Stimulated activated CD8-positive, alpha-beta memory T cell treated with anti-CD3 and anti-CD28 coated beads, Interleukin-7, amount 100 ng/mL, for 48 hours (primary cell): ENCODE measurements at regions not wholly inside any gene's neighbourhood (a gene's known extent, or its start where the extent isn't known, plus 50 kb on each side); places are given as distances from the start of the nearest gene placed in this dataset.
"Not testable (repeated sequence)": the region's sequence is repeated elsewhere in the genome, so short reads cannot be mapped to it uniquely, and the experiment has no call there.

Experiments
- DNase-seq, 2 donors: peaks; one replicate each; pipeline ENCODE4 v3.0.0-alpha.2; 2020; ENCODE audit warnings: low read depth in 1 of 2; ENCODE audit errors: extremely low read depth in 1 of 2

- no peak for DNase-seq
Observed at GRCh38 chr22:22169923-22170322, 74.7 kb upstream of the VPREB1 start.

DNA sequence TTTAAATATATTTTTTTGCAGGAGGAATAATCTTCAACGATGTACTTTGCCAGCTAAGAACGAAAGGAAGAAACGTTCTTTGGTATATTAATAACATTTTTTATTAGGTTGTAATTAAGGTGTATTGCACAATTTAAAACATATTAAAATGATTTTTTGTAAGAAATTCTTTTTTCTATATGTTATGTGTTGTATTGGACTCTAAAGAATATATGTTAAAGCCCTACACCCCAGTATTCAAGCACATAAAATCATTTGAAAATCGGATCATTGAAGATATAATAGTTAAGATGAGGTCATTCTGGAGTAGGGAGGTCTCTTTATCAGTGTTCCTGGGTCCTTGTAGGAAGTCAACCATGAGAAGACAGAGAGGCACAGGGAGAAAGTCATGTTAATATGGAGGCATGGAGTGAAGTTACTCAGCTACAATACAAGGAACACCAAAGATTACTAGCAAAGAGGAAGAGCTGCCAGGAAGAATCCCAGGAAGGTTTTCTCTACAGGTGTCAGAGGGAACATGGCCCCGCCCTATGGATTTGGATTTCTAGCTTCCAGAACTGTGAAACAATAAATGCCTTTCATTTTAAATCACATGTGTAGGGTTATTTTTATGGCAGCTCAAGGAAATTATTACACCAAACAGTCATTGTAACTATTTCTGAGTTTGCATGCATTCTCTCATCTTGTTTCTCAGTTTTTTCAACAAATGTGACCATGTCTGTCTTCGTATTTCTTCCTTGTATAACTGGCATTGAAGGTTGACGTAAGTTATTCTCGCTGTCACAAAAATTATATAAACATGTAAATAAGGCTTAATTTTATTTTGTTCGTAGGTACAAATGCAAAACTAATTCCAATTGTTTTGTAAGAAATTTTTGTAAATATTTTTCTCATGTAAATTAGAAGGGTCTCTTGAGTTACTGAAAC is 75.4 kb upstream of the VPREB1 start:
- DNase-seq, result no peak

GRCh38 chr22:22168190-22168940 is 76.2 kb upstream of the VPREB1 start:
- DNase-seq, result no peak

DNA sequence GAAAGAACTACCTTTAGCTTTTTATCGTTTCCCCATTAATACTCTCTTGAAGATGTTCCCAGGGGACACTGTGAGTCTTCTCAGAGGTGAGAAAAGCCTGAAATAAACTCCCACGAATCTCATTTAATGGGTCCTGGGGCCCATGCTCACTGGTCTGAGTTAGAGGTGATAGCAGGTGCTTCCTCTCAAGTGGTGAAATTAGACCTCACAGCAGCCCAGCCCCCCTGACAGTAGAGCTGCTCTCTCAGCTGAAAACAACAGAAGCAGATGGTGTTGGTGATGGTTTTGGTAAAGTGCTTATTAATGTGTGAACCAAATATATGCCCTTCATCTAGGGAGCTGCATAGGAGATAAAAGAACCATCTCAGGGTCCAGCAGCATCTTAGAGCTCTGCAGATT is 76.8 kb upstream of the VPREB1 start:
- no peak for DNase-seq

DNA sequence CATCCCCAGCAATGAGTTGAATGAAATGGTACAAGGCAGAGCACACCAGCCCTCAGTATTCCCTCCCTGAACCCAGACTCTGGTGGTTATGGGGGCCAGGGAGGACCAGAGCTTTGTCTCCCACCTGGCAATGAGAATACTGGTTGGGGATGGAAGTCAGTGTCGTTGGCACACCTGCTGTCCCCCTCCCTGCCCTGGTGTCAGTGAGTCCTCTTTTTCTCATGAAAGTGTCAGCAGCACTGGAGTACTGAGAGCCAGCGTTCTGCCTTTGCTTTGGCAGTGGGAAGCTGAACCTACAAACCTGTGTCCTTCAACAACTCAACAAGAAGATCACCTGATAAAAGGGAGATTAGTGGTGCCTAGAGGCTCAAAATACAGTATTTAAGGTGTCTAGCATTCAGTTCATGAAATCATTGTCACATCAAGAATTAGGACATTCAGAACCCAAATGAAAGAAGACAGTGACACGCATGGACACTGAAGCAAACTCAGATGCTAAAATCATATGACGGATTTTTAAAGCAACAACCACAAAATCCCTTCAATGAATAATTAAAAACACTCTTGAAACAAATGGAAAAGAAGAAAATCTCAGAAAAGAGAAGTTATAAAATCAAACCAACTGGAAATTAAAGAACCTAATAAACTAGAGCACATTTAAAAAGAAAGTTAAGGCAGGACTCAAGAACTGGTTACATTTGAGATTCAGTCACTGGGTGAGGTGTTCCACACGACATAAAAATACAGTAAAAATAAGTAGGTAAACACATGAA is 77.5 kb upstream of the VPREB1 start:
- no peak for DNase-seq

GRCh38 chr22:22165936-22166710 is 78.5 kb upstream of the VPREB1 start:
- DNase-seq, result no peak

DNA sequence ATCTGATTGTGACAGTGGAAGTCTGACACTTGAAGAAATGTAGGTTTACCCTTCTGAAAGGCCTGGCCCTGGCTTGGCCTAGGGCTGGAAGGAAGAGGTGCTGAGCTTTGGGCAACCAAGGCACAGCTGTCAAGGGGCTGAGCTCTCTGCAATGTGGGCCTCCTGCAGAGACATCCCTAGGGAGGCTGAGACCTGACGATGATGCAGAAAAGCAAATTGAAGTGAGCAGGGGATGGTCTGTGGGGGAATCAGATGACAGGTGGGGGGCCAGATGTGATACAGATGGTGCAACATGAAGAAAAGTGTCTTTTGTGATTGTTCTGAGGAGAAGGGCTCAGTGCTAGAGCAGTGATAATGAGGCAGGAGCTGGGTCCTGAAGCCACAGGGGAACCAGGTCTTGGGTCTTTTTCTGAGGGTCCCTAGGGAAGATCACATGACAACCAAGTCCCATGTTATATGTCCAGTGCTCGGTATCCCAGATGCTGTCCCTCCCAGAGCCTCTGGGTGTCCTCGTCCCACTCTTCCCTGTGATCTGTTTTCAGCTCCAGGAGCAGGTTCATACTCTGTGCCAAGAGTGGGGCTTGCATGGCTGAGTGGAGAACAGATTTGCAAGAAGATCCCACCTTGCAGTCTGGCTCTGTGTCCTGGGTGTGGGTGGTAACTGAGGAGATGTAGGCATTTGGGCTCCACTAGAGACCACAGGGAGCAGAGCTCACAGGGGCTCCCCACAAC is 79.9 kb upstream of the VPREB1 start:
- no peak for DNase-seq

GRCh38 chr22:22161924-22162851 is 82.4 kb upstream of the VPREB1 start:
- DNase-seq, result no peak

- DNase-seq, result not testable (repeated sequence)
Observed at GRCh38 chr22:22160768-22161167, 83.8 kb upstream of the VPREB1 start.

GRCh38 chr22:22159384-22159783 is 85.2 kb upstream of the VPREB1 start:
- no peak for DNase-seq

DNA sequence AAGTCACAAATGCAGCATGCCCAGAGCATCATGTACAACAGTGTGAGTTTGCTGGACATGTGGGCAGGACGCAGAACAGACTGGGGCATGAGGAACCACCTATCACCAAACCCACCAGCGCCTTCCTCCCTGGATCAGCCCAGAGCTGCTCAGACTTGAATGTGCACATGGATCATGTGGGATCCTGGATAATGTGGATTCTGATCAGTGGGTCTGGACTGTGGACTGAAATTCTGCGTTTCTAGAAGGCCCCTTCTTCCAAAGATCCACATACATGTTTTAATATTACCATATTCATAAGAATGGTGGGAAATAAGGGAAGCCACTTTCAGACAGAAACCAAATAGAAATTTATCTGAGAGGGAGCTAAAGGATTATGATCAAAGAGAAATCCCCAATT is 85.6 kb upstream of the VPREB1 start:
- no peak for DNase-seq

DNA sequence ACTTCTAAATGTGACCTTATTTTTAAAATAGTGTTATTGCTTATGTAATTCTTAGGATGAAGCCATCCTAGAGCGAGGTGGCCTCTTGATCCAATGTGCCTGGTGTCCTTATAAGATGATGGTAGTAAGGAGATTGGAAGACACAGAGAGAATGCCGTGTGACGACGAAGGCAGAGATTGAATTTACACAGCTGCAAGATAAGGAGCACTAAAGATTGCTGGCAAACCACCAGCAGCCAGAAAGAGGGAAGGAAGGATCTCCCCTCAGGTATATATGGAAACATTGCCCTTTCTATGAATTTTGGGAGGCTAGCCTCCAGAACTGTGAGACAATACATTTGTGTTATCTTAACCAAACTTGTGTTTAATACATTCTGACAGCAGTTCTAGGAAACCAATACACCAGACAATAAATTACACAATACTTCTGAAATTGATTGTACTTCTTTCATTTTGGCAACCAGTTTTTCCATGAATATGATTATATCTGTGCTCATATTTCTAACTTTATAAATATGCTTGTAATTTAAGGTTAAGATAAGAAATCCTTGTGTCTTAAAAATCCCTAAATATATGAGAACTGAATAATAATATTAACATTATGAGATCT is 86.3 kb upstream of the VPREB1 start:
- no peak for DNase-seq

DNA sequence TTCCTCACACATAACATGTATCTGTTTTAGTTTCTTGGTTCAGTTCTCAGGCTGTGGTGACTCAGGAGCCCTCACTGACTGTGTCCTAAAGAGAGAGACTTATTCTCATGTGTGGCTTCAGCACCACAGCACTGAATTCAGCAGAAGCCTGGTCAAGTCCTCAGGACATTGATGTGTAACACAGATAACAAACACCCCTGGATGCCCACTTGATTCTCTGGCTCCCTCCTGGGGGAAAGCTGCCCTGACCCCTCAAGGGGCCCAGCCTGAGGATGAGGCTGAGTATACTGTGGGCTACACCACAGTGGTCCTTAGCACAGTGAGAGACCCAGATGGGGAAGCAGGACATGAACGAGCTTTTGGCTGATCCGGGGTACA is 87.2 kb upstream of the VPREB1 start:
- no peak for DNase-seq

DNA sequence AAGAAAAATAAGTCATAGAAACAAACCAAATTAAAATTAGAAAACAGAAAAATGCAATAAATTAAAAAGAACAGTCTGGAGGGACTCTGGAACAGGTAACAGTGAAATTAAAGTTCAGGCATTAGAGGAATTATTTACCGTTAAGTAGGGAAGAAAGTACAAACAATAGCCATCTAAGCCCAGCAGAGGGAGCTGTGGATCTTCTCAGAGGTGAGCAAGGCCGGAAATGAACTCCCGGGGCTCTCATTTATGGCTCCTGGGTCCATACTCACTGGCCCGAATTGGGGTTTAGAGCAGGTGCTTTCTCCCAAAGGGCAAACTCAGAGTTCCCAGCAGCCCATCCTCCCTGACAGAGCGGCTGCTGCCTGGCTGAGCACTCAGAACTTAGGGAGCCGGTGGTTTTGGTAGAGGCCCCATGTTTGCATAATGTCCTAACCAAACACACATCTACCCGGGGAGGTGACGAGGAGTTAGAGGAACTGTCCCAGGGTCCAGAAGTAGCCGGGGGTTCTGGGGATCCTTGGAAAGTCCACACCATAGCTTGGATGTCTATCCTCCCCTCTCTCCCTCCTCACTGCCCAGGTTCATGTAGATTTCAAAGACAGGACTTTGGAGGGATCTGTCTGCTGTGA is 87.8 kb upstream of the VPREB1 start:
- peak; percentile 9 to 59 for DNase-seq

DNA sequence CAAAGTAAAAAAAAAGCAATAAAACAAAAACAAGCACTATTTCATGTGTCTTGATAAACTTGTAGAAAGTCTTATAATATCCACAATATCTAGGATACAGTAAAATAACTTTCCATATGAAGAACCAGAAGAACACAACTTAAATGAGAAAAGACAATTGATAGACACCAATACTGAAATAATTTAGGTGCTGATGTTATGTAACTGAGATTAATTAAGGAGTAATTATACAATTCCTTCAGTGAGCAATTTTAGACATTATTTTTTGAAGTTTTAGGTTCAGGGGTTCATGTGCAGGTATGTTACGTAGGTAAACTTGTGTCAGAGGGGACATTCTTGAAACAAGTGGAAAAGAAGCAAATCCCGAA is 88.3 kb upstream of the VPREB1 start:
- no peak for DNase-seq

- no peak for DNase-seq
Observed at GRCh38 chr22:22155607-22156006, 89.0 kb upstream of the VPREB1 start.

- no peak for DNase-seq
Observed at GRCh38 chr22:22155146-22155545, 89.4 kb upstream of the VPREB1 start.

GRCh38 chr22:22154040-22154439 is 90.5 kb upstream of the VPREB1 start:
- DNase-seq, result no peak
